Skeletal muscle tissue (tissue), 3 donors: ENCODE measurements at regions not wholly inside any gene's neighbourhood (a gene's known extent, or its start where the extent isn't known, plus 50 kb on each side); places are given as distances from the start of the nearest gene placed in this dataset.

ENCODE experiments used
- H3K27ac ChIP-seq: one replicate; pipeline ENCODE4 v1.7.0; 2013; ENCODE audit warnings: mild to moderate bottlenecking, low read depth, low read length, inconsistent platforms
- H3K27me3 ChIP-seq, 3 donors: one replicate each; pipeline ENCODE4 v1.7.0; 2013; ENCODE audit warnings: low read length in 3 of 3; ENCODE audit not compliant: control insufficient read depth in 3 of 3, insufficient read depth in 3 of 3
- H3K36me3 ChIP-seq, 3 donors: one replicate each; pipeline ENCODE4 v1.7.0; 2013; ENCODE audit warnings: low read length in 3 of 3; ENCODE audit not compliant: control insufficient read depth in 3 of 3, insufficient read depth in 3 of 3
- H3K4me1 ChIP-seq, 3 donors: one replicate each; pipeline ENCODE4 v1.7.0; 2013; ENCODE audit warnings: low read length in 3 of 3, mild to moderate bottlenecking in 3 of 3; ENCODE audit not compliant: control insufficient read depth in 3 of 3, insufficient read depth in 3 of 3
- H3K4me3 ChIP-seq, 3 donors: one replicate each; pipeline ENCODE4 v1.7.0; 2013; ENCODE audit warnings: low read length in 3 of 3
- H3K9ac ChIP-seq, 3 donors: one replicate each; pipeline ENCODE4 v1.7.0; 2013; ENCODE audit warnings: low read length in 3 of 3, mild to moderate bottlenecking in 3 of 3, moderate library complexity in 2 of 3, low read depth in 1 of 3
- H3K9me3 ChIP-seq, 3 donors: one replicate each; pipeline ENCODE4 v1.7.0; 2013; ENCODE audit warnings: low read length in 3 of 3; ENCODE audit not compliant: control insufficient read depth in 3 of 3
- donor health status: Osteomylitis.

DNA sequence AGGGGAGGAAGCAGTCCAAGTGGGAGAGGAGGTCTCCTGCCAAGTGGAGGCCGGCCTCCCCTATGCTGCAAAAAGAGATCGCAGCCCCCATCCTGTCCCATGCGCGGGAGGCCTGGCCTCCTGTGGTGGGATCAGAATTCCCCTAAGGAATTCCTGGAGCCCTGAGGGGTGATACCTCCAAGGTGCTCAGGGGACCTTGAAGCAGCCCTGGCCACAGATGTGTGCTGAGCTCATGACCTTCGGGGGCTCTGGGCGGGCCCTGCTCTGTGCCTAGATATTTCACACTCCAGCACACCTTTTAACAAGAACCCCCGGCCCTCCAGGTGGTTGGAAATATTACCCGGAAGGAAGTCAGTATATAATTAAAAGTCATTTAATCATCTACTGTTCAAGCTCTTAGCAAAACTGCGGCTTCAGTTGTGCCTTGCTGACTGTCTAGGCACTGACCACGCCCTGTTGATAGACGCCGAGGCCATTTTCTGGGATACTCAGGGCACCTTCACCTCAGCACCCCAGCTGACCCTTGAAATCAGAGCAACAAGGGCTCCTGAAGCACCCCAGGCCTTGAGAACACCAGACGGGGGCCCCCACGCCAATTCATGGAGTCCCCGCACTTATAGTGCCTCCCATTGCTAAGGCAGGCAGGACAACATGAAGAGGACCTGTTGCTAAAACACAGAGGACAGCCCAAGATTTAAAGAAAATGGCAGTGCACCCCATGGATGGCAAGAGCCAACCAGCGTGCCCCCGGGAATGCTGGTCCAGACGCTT, 119.1 kb downstream of the NDUFA10 start:
- Histone ChIP-seq H3K4me3 (no peak overlapping the region), H3K27me3 (peaks cover 0 to 3% (median 0%) of the 10 kb centered on the region in 3 donors), H3K27ac (no peak overlapping the region), H3K9me3 (no peaks in the 10 kb centered on the region), H3K4me1 (peaks cover 0 to 3% (median 0%) of the 10 kb centered on the region in 3 donors), H3K36me3 (no peaks in the 10 kb centered on the region), H3K9ac (no peak overlapping the region)

DNA sequence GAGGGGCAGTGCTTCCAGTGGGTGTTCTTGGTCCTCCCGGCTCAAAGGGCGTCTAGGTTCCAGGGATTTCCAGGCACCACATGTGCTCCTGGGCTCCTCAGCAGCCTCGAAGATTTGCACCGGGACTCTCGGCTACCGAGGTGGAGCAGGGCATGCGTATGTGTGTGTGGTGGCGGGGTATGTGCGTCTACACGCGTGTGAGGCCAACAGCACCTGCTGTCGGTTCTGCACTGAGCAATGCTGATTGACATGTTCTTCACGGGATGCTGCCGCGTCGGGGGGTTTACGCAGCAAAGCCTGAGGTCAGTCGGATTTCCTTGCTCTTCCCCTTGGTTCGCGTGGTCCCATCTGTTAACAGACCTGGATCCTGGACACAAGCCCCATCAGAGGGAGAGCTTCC, 119.8 kb downstream of the NDUFA10 start:
- Histone ChIP-seq H3K9me3 (no peaks in the 10 kb centered on the region), H3K36me3 (no peaks in the 10 kb centered on the region), H3K4me1 (no peaks in the 10 kb centered on the region), H3K27ac (no peak overlapping the region), H3K9ac (no peak overlapping the region), H3K4me3 (no peak overlapping the region), H3K27me3 (peaks cover 0 to 3% (median 2%) of the 10 kb centered on the region in 3 donors)

DNA sequence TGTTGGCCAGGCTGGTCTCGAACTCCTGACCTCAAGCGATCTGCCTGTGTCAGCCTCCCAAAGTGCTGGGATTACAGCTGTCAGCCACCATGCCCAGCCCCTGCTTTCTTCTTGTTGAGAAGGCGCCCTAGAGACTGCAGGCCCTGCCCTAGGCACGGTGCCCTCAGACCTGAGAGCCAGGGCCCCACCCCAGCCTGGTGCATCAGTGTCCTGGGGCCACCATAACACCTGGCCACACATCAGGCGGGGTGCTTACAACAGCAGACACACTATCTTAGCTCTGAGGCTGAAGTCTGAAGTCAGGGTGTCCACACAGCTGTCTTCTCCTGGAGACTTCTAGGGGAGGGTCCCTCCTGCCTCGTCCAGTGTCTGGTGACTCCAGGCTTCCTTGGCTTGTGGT, 120.6 kb downstream of the NDUFA10 start:
- Histone ChIP-seq H3K9ac (no peak overlapping the region), H3K36me3 (no peaks in the 10 kb centered on the region), H3K4me3 (no peak overlapping the region), H3K4me1 (no peaks in the 10 kb centered on the region), H3K27ac (no peak overlapping the region), H3K9me3 (no peaks in the 10 kb centered on the region), H3K27me3 (peaks cover 0 to 3% (median 2%) of the 10 kb centered on the region in 3 donors)

DNA sequence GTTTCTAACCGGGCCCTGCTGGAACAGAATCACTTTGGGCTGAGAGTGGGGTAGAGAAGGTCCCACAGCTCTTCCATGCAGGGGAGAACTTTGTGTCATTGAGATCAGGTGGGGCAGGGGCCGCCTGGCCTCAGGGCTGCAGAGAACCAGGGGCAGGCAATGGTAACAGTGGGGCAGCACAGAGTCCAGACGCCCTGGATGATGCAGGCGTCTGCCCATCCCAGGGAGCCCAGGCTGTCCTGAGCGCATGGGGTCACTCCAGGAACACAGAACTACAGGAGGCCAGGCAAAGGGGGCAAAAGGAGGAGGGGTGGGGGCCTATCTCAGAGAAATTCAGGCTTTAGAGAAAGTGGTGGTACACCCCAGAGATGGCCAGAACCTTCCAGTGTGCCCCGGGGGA, 121.3 kb downstream of the NDUFA10 start:
- no peaks in the 10 kb centered on the region for H3K36me3 ChIP-seq
- H3K4me3 ChIP-seq = no peak overlapping the region
- no peaks in the 10 kb centered on the region for H3K4me1 ChIP-seq
- H3K27me3 ChIP-seq = peaks cover 0 to 3% (median 2%) of the 10 kb centered on the region in 3 donors
- no peaks in the 10 kb centered on the region for H3K9me3 ChIP-seq
- H3K9ac ChIP-seq = no peak overlapping the region
- H3K27ac ChIP-seq = no peak overlapping the region

DNA sequence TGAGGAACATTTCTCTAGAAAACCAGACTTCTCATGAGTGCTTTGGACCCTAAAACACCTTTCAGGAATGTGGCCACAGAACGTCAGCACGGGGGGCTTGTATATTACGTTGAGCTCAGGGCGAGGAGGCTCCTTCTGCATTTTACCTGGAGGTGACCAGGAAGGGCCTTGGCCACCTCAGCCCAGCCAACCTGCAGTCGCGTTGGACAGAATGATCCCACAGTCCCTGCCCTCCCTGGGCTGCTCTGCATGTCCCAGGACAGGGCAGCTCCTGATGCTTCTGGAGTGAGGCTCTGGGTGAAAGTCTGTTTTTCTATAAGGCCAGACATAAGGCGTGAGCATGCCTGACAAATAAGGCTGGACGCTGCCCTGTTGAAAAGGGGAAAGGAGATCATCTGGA, 121.9 kb downstream of the NDUFA10 start:
- H3K4me3 ChIP-seq = no peak overlapping the region
- H3K27me3 ChIP-seq = peaks cover 0 to 3% (median 2%) of the 10 kb centered on the region in 3 donors
- no peak overlapping the region for H3K9ac ChIP-seq
- no peak overlapping the region for H3K27ac ChIP-seq
- no peaks in the 10 kb centered on the region for H3K4me1 ChIP-seq
- no peaks in the 10 kb centered on the region for H3K36me3 ChIP-seq
- no peaks in the 10 kb centered on the region for H3K9me3 ChIP-seq

DNA sequence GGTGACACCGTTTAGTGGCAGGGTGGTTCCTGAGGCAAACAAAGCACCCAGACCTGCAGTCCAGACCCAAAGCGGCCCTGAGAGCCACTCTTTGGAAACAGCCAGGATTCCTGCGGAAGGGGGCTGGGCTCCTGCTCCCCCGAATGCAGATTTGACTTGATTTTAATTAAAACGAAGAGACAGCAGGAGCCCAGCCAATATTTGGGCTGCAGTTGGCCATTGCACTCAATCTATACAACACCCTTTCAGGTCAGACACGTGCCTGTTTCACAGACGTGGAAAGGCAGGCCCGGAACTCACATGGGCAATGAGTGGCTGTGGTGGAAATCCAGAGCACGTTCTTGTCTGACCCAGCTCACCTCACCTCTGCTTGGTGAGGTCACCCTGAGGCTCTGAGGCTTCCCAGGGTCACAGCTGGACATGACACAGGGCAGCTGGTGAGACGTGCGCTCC, 122.4 kb downstream of the NDUFA10 start:
- no peaks in the 10 kb centered on the region for H3K36me3 ChIP-seq
- H3K4me3 ChIP-seq = no peak overlapping the region
- H3K4me1 ChIP-seq = no peaks in the 10 kb centered on the region
- H3K9me3 ChIP-seq = no peaks in the 10 kb centered on the region
- no peak overlapping the region for H3K9ac ChIP-seq
- peaks cover 0 to 3% (median 2%) of the 10 kb centered on the region in 3 donors for H3K27me3 ChIP-seq
- no peak overlapping the region for H3K27ac ChIP-seq

DNA sequence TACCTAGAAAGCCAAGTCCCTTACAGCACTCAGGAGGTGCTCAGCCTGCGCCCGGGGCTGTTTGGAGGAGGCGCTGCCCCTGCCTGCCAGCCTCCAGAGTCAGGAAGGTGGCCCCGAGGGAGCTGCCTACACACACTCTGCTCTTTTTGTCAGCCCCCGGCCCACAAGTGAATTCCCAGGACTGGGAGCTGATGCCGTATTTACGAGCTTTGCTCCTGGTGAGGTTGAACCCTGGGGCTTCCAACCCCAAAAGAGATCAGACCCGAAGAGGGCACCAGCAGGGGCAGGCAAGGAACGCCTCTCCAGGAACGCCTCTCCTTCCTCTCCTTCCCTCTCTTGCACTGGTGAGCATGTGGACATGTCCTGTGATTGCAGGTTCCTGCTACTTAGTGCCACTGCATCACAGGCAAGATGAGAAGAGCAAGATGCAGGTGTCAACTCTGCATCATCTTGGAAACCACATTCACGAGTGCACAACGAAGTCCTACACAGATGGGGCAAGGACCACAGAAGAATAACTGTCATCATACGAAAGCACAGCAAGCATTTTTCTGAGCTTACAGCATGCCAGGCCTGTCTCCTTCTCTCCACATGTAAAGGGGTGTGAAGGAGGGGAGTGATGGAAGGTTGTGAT, 126.7 kb downstream of the NDUFA10 start:
- Histone ChIP-seq H3K9me3 (no peaks in the 10 kb centered on the region), H3K36me3 (no peaks in the 10 kb centered on the region), H3K4me1 (no peaks in the 10 kb centered on the region), H3K9ac (no peak overlapping the region), H3K27me3 (peaks cover 0 to 6% (median 0%) of the 10 kb centered on the region in 3 donors), H3K27ac (no peak overlapping the region), H3K4me3 (no peak overlapping the region)

DNA sequence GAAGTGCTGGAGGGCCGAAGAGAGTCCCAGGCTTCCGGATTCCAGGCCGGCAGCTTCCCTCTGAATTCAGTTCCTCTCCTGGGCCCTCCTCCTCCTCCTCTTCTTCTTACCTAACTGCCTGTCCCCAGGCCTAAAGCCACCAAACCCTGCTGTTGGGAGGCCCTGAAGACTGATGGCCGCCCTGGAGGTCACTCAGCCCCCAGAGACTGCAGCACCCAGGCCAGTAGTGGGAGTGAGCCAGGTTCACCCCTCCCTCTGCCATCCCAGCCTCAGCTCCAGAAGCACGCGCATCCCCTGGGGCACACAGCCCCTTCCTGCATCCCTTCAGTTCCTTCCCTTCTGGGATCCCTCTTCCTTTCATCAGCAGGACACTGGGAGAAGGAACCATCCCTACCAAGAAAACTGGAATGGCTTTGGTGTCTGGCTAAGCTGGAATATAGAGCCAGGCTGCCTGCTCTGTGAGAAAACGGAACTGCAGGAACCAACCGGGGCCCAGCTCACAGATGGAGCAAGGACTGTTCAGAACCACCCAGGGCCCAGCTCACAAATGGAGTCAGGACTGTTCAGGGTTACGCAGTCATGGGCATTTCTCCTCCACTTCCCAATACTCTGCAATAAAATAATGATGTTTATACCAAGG, 127.4 kb downstream of the NDUFA10 start:
- H3K36me3 ChIP-seq = no peaks in the 10 kb centered on the region
- H3K27ac ChIP-seq = no peak overlapping the region
- no peak overlapping the region for H3K4me3 ChIP-seq
- no peaks in the 10 kb centered on the region for H3K4me1 ChIP-seq
- H3K9me3 ChIP-seq = no peaks in the 10 kb centered on the region
- peaks cover 0 to 6% (median 0%) of the 10 kb centered on the region in 3 donors for H3K27me3 ChIP-seq
- no peak overlapping the region for H3K9ac ChIP-seq

DNA sequence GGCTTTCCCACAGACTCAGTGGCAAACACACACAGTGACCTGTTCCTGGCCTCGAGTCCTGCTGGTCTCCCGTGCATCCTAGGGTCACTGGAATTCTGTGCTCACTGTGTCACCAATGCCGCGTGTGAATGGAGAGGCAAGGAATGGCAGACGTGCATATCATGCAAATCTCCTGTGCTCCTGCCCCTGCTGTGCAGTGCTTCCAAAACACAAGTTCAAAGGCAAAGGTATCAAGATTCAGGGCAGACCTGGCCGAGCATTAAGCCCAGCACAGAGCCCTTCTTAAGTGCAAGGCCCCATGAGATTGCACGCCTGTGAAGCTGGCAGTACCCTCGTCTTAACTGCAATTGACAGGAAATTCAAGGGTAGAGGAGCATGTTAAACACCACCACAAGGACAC, 129.1 kb downstream of the NDUFA10 start:
- Histone ChIP-seq H3K4me3 (no peak overlapping the region), H3K4me1 (no peaks in the 10 kb centered on the region), H3K36me3 (no peaks in the 10 kb centered on the region), H3K27ac (no peak overlapping the region), H3K9me3 (no peaks in the 10 kb centered on the region), H3K27me3 (peaks cover 0 to 6% (median 0%) of the 10 kb centered on the region in 3 donors), H3K9ac (no peak overlapping the region)

DNA sequence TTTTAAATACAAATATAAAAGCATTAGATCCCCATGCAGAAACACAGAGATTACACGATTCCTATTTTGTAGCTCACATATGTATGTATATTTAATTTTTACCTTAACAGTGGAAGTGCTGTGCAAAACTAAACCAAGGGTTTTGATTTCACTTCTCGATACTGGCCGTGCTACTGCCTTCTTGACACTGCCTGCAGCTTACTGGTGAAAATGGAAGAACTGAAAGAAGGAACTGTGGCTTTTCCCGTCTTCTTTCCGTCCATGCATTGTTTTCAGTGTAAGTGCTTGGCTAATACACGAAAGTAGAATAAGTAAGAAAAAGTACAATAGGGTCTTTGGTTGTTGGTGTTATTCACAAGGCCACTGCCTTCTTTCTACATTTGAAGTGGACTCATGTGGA, 129.5 kb downstream of the NDUFA10 start:
- no peak overlapping the region for H3K27ac ChIP-seq
- H3K9me3 ChIP-seq = no peaks in the 10 kb centered on the region
- no peaks in the 10 kb centered on the region for H3K36me3 ChIP-seq
- H3K9ac ChIP-seq = no peak overlapping the region
- peaks cover 0 to 6% (median 0%) of the 10 kb centered on the region in 3 donors for H3K27me3 ChIP-seq
- H3K4me3 ChIP-seq = no peak overlapping the region
- no peaks in the 10 kb centered on the region for H3K4me1 ChIP-seq
